ENCODE measurements at regions not wholly inside any gene's neighbourhood (a gene's known extent, or its start where the extent isn't known, plus 50 kb on each side); places are given as distances from the start of the nearest gene placed in this dataset.

DNA sequence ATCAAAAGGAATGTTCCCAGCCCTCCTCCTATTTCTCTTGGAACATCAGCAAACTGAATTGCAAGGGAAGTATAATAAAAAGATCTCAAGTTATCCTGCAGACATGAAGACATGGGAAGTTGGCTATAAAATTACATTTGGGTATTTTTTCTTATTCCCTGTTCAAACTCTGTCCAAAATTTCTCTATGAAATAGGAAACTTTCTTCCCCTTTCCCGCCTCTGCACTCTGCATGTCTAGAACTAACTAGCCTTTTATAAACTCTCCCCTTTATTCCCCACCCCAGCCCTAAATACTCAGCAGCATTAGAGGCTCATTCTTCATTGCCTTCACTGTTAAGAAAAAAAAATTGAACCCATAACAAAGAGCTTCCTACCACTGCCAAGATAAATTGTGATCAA, 126.7 kb upstream of the EDNRA start:
- Histone ChIP-seq H3K18ac (ENCODE audit: insufficient read length, low read depth, low read length) (no peak overlapping the region), H3K23me2 (ENCODE audit: insufficient read length, low read depth, low read length, poor library complexity, severe bottlenecking) (no peaks in the 10 kb centered on the region), H3K27me3 (ENCODE audit: insufficient read depth, low read length) (no peaks in the 10 kb centered on the region), H3K9ac (ENCODE audit: extremely low read depth, insufficient read length, low read length) (no peak overlapping the region), H3K4ac (ENCODE audit: low read depth, low read length) (no peak overlapping the region), H2AFZ (ENCODE audit: low read length) (no peak overlapping the region), H4K8ac (replicated peaks; ENCODE audit: insufficient read length, low read depth, low read length) (no peak overlapping the region), H3K56ac (ENCODE audit: insufficient read length, low read depth, low read length) (no peak overlapping the region), H4K20me1 (ENCODE audit: control insufficient read depth, insufficient read depth, insufficient read length) (no peaks in the 10 kb centered on the region), H3K27ac (ENCODE audit: insufficient read length, low read depth, low read length) (no peak overlapping the region), H3K79me2 (ENCODE audit: insufficient read depth, low read length) (no peaks in the 10 kb centered on the region), H2AK5ac (ENCODE audit: insufficient read length, low read length) (no peak overlapping the region), H3K4me2 (ENCODE audit: insufficient read depth, insufficient read length, low read length) (no peak overlapping the region), H2BK15ac (ENCODE audit: low read depth, low read length) (no peak overlapping the region), H4K91ac (ENCODE audit: insufficient read length, low read depth, low read length) (no peak overlapping the region), H2BK5ac (ENCODE audit: insufficient read length, low read length) (no peak overlapping the region), H3K9me3 (ENCODE audit: control insufficient read depth, low read depth, low read length) (no peaks in the 10 kb centered on the region), H3K14ac (ENCODE audit: insufficient read depth, low read length) (no peak overlapping the region), H3T11ph (ENCODE audit: low read length) (no peak overlapping the region), H3K23ac (ENCODE audit: insufficient read length, low read depth, low read length) (no peak overlapping the region), H3K4me1 (ENCODE audit: insufficient read depth, low read length) (no peaks in the 10 kb centered on the region), H4K5ac (ENCODE audit: insufficient read length, low read depth, low read length) (no peak overlapping the region), H2BK12ac (ENCODE audit: insufficient read length, low read depth, low read length) (no peak overlapping the region), H3K79me1 (ENCODE audit: insufficient read depth, low read depth, low read length, poor library complexity, severe bottlenecking) (no peaks in the 10 kb centered on the region), H2BK20ac (ENCODE audit: low read depth, low read length, poor library complexity, severe bottlenecking) (no peak overlapping the region), H2BK120ac (ENCODE audit: low read depth, low read length, poor library complexity, severe bottlenecking) (no peak overlapping the region)
- TF ChIP-seq, protein P1, sequence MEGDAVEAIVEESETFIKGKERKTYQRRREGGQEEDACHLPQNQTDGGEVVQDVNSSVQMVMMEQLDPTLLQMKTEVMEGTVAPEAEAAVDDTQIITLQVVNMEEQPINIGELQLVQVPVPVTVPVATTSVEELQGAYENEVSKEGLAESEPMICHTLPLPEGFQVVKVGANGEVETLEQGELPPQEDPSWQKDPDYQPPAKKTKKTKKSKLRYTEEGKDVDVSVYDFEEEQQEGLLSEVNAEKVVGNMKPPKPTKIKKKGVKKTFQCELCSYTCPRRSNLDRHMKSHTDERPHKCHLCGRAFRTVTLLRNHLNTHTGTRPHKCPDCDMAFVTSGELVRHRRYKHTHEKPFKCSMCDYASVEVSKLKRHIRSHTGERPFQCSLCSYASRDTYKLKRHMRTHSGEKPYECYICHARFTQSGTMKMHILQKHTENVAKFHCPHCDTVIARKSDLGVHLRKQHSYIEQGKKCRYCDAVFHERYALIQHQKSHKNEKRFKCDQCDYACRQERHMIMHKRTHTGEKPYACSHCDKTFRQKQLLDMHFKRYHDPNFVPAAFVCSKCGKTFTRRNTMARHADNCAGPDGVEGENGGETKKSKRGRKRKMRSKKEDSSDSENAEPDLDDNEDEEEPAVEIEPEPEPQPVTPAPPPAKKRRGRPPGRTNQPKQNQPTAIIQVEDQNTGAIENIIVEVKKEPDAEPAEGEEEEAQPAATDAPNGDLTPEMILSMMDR (conservative IDR thresholded peaks at IDR 0.05): no peak
- Mint-ChIP-seq H3K36me3 (ENCODE audit: insufficient read depth in 1 of 3, low read depth in 3 of 3) (peaks cover 0 to 5% (median 4%) of the 10 kb centered on the region in 3 experiments; a peak in 3 of 7 replicates), H3K27ac (no peak overlapping the region), H3K4me1 (no peaks in the 10 kb centered on the region), H3K9me3 (peaks cover 4 to 10% of the 10 kb centered on the region in 2 experiments; a peak in 4 of 5 replicates), H3K27me3 (ENCODE audit: low read depth) (peaks cover 1% of the 10 kb centered on the region; the same call in 1 of the 2 replicates), H3K4me3 (no peak overlapping the region)
- WGBS (ENCODE audit: extremely low coverage, insufficient read length, low lambda C conversion rate): no CpG with 5 or more reads among the region's 1 CpG
- DNase-seq: no peak

Data from H9 (cell line).